Ecto neural progenitor cell (in vitro differentiated cells): ENCODE measurements at regions not wholly inside any gene's neighbourhood (a gene's known extent, or its start where the extent isn't known, plus 50 kb on each side); places are given as distances from the start of the nearest gene placed in this dataset.

Source experiments
- DNase-seq: peaks from one replicate; pipeline ENCODE4 v3.0.0-alpha.2; 2018; ENCODE audit warnings: low spot score

GRCh38 chr5:89128092-89128491, 245.1 kb upstream of the MEF2C start:
- DNase-seq = no peak

GRCh38 chr5:89127191-89127590, 244.2 kb upstream of the MEF2C start:
- DNase-seq = no peak

GRCh38 chr5:89125372-89125771, 242.4 kb upstream of the MEF2C start:
- DNase-seq = no peak

GRCh38 chr5:89123581-89123980, 240.6 kb upstream of the MEF2C start:
- no peak for DNase-seq

DNA sequence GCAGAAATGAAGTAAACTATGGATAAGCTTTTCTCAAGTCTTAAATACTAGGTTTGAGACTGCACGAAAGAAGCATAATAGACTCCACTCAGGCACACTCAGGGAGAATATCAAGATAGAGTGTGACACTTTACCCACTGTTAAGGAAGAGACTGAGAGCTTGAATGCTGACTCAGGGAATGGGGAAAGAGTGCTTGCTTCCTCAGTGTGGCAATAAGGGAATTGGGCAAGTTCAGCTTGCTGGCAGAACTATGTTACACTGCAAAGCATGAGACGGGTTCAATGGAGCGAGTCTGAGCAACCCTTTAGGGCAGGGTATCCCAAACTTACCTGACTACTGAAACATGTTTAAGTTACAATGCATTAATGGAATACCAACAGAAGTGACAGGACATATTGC, 237.7 kb upstream of the MEF2C start:
- DNase-seq = no peak

DNA sequence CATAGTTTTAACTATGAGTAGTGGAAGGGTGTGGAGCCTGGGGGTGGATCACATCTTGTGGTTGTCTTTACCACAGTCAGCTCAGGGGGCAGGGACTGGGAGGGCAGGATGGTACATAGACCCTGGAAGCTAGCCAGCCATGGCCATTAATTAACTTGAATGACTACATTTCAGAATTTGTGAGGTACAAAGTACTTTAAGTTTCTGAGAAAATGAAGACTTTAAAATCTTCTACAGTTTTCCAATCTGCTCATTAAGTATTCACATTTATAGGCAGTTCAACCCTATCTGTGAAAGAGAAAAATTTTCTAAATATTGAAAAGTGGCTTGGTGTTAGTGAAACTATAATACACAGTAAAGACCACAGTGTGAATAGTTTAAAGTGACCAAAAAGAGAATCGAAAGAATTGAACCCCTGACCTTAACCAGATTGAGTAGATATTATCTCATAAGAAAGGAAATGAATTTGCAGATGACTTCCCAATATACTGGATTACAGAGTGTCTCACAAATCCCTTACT, 234.2 kb upstream of the MEF2C start:
- DNase-seq = no peak

GRCh38 chr5:89110916-89111646, 228.1 kb upstream of the MEF2C start:
- no peak for DNase-seq

- DNase-seq = no peak
These were observed 223.5 kb upstream of the MEF2C start for GRCh38 chr5:89106480-89106879.

DNA sequence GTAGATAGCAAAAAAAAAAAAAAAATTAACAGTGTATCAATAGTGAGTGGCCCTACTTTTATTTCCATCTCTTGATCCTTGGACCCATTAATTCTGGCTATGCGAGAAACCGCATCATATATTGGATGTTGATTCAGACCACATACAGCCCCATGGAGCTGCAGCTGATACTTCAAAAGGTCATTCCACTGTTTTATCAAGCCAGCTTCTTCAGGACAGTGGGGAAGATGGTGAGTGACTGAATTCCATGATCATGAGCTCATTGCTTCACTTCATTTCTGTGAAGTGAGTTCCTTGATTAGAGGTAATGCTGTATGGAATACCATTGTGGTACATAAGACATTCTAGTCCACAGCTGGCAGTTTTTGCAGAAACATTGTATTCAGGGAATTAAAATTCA, 222.9 kb upstream of the MEF2C start:
- no peak for DNase-seq

- DNase-seq = no peak
These were observed 222.2 kb upstream of the MEF2C start for GRCh38 chr5:89105171-89105695.

DNA sequence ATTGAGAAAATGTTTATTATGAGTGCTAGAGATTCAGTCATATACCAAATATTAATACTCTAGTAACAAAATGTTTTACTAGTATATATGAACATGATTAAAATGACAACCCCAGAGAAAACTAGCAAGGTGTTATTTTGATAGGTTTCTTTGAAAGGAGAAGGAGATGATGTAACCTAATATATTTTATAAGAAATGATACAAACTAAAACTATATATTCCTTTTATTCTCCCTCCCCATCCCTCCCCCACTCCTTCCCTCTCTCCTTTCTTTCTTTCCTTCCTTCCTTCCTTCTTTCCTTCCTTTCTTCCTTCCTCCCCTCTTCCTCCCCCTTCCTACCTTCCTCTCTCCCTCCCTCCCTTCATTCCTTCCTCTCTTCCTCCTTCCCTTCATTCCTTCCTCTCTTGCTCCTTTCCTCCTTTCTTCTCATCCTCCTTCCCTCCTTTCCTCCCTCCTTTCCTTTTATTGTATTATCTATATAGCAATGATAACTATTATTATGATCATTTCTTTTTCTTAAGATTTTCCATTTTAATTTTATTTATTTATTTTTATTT, 215.3 kb upstream of the MEF2C start:
- no peak for DNase-seq

DNA sequence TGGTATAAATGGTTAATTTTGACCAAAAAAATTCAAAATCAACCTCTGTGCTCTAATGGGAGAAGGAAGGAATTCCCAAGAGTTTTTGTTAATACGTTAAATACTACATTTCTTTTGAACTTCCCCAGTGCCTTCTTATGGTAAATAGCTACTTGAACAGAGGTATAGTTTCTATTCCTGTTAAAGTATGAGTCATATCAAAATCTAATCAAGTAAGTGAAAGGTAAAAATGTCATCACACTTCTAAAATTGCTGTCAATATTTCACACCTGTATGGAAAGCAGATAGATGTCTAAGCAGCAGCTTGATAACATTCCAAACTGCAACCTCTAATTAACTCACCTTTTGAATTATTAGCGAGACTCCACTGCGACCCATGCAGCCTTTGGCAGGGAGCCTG, 214.1 kb upstream of the MEF2C start:
- DNase-seq = no peak

DNA sequence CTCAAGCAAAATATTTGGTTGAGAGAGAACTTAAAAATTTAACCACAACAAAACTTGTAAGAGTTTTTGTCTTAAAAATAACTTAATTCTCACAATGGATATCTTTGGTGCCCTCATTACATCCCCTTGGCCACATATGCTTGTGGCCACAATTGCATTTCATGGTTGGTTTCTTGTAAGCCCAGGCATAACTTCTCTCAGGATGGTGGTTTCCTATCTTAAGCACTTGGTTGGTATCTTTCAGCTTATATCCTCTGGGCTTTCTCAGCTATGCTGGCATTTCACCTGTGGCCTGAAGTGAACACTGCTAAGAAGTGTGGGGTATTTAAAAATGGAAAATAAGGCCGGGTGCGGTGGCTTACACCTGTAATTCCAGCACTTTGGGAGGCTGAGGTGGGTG, 212.4 kb upstream of the MEF2C start:
- DNase-seq = no peak

- no peak for DNase-seq
These were observed 207.1 kb upstream of the MEF2C start for GRCh38 chr5:89090037-89090436.

DNA sequence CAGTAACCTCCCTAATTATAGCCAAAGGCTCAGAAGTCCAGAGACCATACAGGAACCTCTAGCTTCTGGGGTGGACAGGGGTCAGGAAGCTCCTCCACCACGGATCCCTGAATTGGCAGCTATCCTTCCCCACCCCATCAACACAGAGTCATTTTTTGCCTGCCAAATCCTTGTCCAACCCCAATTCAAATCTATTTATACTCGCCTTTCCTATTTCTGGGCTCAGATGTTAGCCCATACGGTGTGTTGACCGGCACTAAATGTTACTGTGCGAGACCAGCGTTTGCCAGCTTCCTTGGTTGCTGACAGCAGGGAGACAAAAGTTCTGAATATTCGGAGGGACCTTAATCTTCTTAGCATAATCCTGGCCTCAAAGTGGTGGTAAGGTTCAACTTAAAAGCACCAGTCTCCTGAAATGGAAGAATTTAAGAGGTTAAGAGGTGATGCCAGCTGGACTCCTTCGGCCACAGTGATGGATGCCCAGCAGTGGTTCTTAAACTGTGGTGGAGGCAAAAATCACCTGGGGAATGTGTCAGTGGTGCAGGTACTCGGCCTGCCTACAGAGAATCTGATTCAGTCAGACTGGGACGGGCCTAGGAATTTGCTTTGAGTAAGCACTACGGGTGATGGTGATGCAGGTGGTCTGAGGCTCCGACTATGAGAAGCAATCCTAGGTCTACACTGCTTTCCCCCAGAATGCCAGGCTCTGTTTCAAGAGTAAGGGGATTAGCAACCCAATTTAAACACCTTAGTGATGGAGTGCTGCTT, 204.8 kb upstream of the MEF2C start:
- DNase-seq = no peak

GRCh38 chr5:89087128-89087527, 204.1 kb upstream of the MEF2C start:
- DNase-seq = no peak

DNA sequence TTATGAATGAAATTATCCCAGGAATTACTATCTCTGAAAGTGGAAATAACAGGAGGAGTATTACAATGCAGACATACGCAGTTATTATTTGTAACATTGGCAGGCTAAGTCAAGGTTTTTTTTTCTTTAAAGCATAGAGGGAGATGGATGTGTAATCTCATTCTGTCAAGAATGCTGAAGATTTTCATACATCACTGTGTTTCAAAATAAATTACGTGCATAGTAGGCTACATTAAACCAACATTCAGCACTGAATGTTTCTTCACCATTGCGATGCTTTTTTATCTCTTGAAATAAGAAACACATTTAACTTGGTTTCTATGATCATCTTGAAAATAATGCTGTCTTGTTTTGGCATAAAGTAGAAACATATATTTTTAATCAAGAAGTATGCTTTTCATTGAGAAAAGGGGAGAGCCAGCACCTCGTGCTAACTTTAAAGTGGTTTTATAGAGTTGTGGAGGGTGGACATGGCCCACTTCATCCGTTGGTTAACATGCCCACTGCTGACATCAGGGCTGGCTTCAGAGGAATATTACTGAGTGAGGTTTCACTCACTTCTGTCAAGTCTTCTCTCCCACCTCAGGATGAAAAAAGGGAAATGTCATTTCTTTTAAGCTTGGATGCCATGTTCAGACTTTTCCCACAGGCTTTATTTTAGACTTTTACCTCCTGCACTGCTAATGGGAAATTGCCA, 203.6 kb upstream of the MEF2C start:
- no peak for DNase-seq

- DNase-seq = no peak
These were observed 200.8 kb upstream of the MEF2C start for GRCh38 chr5:89083791-89084190.

DNA sequence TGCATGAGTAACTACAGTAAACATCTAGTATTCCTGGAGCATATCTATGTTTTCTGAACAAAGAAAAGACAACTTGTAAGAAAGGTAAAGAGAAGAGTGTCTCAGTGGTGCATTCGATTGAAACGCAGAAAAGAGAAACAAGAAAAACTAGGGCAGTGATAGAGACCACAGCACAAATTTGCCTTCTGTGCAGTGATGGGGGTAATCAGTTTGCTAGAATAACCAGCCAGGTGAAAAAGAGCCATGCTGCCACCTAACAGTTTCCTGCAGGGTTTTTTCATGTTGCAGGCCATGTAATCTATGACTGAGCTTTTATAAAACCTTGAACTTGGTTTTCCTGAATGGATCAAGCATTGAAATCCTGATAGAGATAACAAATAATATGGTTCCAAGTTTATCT, 198.4 kb upstream of the MEF2C start:
- DNase-seq = no peak

- no peak for DNase-seq
These were observed 197.6 kb upstream of the MEF2C start for GRCh38 chr5:89080467-89081116.

GRCh38 chr5:89072842-89073672, 190.1 kb upstream of the MEF2C start:
- DNase-seq = no peak
